ENCODE measurements at regions not wholly inside any gene's neighbourhood (a gene's known extent, or its start where the extent isn't known, plus 50 kb on each side); places are given as distances from the start of the nearest gene placed in this dataset.

GRCh38 chr9:85155352-85155751 is 485.8 kb downstream of the NTRK2 start:
- TF ChIP-seq, protein P1, sequence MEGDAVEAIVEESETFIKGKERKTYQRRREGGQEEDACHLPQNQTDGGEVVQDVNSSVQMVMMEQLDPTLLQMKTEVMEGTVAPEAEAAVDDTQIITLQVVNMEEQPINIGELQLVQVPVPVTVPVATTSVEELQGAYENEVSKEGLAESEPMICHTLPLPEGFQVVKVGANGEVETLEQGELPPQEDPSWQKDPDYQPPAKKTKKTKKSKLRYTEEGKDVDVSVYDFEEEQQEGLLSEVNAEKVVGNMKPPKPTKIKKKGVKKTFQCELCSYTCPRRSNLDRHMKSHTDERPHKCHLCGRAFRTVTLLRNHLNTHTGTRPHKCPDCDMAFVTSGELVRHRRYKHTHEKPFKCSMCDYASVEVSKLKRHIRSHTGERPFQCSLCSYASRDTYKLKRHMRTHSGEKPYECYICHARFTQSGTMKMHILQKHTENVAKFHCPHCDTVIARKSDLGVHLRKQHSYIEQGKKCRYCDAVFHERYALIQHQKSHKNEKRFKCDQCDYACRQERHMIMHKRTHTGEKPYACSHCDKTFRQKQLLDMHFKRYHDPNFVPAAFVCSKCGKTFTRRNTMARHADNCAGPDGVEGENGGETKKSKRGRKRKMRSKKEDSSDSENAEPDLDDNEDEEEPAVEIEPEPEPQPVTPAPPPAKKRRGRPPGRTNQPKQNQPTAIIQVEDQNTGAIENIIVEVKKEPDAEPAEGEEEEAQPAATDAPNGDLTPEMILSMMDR (IDR thresholded peaks at IDR 0.05), result no peak
- TF ChIP-seq POLR2A (IDR thresholded peaks at IDR 0.05), result no peak
